Neuronal stem cell (in vitro differentiated cells): ENCODE measurements at regions not wholly inside any gene's neighbourhood (a gene's known extent, or its start where the extent isn't known, plus 50 kb on each side); places are given as distances from the start of the nearest gene placed in this dataset.

Source experiments
- DNase-seq: peaks from one replicate; pipeline ENCODE4 v3.0.0-alpha.2; 2013; ENCODE audit warnings: low spot score
- H2AFZ ChIP-seq: one replicate; pipeline ENCODE4 v1.6.1; 2013; ENCODE audit warnings: mild to moderate bottlenecking, low read length, inconsistent platforms
- H2AK5ac ChIP-seq: 2 replicates; pipeline ENCODE4 v1.6.1; 2013; ENCODE audit warnings: low read depth, mild to moderate bottlenecking, inconsistent platforms, low read length, moderate library complexity, mixed read lengths
- H2BK120ac ChIP-seq: 2 replicates; pipeline ENCODE4 v1.6.1; 2013; ENCODE audit warnings: low read depth, mild to moderate bottlenecking, inconsistent platforms, low read length, moderate library complexity, mixed read lengths
- H2BK12ac ChIP-seq: one replicate; pipeline ENCODE4 v1.6.1; 2013; ENCODE audit warnings: low read length, inconsistent platforms
- H2BK15ac ChIP-seq: 2 replicates; pipeline ENCODE4 v1.6.1; 2013; ENCODE audit warnings: mild to moderate bottlenecking, low read length, inconsistent platforms, mixed read lengths
- H2BK5ac ChIP-seq: one replicate; pipeline ENCODE4 v1.6.1; 2013; ENCODE audit warnings: inconsistent platforms, mild to moderate bottlenecking, low read length, moderate library complexity
- H3K14ac ChIP-seq: one replicate; pipeline ENCODE4 v1.6.1; 2013; ENCODE audit warnings: low read length, inconsistent platforms
- H3K18ac ChIP-seq: 2 replicates; pipeline ENCODE4 v1.6.1; 2013; ENCODE audit warnings: low read length, inconsistent platforms
- H3K23ac ChIP-seq: 2 replicates; pipeline ENCODE4 v1.6.1; 2013; ENCODE audit warnings: low read depth, mild to moderate bottlenecking, mixed read lengths, low read length, inconsistent platforms; ENCODE audit not compliant: poor library complexity
- H3K27ac ChIP-seq: replicated peaks from 3 replicates; pipeline ENCODE4 v1.5.1; 2013; ENCODE audit warnings: low read length, inconsistent platforms
- H3K27me3 ChIP-seq, 3 experiments: 2 replicates each; pipeline ENCODE4 v1.6.1; 2013; ENCODE audit warnings: low read length in 3 of 3, mild to moderate bottlenecking in 2 of 3, inconsistent platforms in 1 of 3, low read depth in 1 of 3, mixed read lengths in 1 of 3, moderate library complexity in 1 of 3; ENCODE audit not compliant: control insufficient read depth in 3 of 3, insufficient read depth in 3 of 3
- H3K36me3 ChIP-seq, 2 donors: replicated peaks in 1 of 2; 2 replicates each; pipeline ENCODE4 v1.6.1; 2013; ENCODE audit warnings: low read length in 2 of 2; ENCODE audit not compliant: control insufficient read depth in 2 of 2, insufficient read depth in 2 of 2
- H3K4ac ChIP-seq: 2 replicates; pipeline ENCODE4 v1.6.1; 2013; ENCODE audit warnings: inconsistent platforms, mild to moderate bottlenecking, low read length, moderate library complexity
- H3K4me1 ChIP-seq, 2 donors: 1 replicate in 1 of 2; 2 replicates in 1 of 2; pipeline ENCODE4 v1.6.1; 2013; ENCODE audit warnings: low read length in 2 of 2, low read depth in 1 of 2; ENCODE audit not compliant: control insufficient read depth in 2 of 2, insufficient read depth in 1 of 2
- H3K4me2 ChIP-seq: one replicate; pipeline ENCODE4 v1.6.1; 2013; ENCODE audit warnings: mild to moderate bottlenecking, low read length, inconsistent platforms; ENCODE audit not compliant: insufficient read depth, poor library complexity, severe bottlenecking
- H3K4me3 ChIP-seq, 2 donors: 2 replicates each; pipeline ENCODE4 v1.5.1; 2013; ENCODE audit warnings: low read length in 2 of 2, mild to moderate bottlenecking in 2 of 2, inconsistent platforms in 1 of 2, moderate library complexity in 1 of 2
- H3K79me1 ChIP-seq: one replicate; pipeline ENCODE4 v1.6.1; 2013; ENCODE audit warnings: low read depth, mild to moderate bottlenecking, inconsistent platforms, low read length, moderate library complexity
- H3K9ac ChIP-seq: one replicate; pipeline ENCODE4 v1.6.1; 2013; ENCODE audit warnings: mild to moderate bottlenecking, low read depth, low read length, inconsistent platforms; ENCODE audit not compliant: poor library complexity
- H3K9me3 ChIP-seq, 2 donors: replicated peaks in 1 of 2; 2 replicates each; pipeline versions ENCODE3 to v1.6.1; 2013; ENCODE audit warnings: low read length in 2 of 2, mild to moderate bottlenecking in 2 of 2, inconsistent platforms in 1 of 2, low read depth in 1 of 2, mixed read lengths in 1 of 2, moderate library complexity in 1 of 2; ENCODE audit not compliant: control insufficient read depth in 2 of 2, insufficient read depth in 1 of 2
- H4K8ac ChIP-seq: one replicate; pipeline ENCODE4 v1.6.1; 2013; ENCODE audit warnings: low read depth, mild to moderate bottlenecking, inconsistent platforms, low read length, moderate library complexity
- H4K91ac ChIP-seq: one replicate; pipeline ENCODE4 v1.6.1; 2013; ENCODE audit warnings: low read length, low read depth, mild to moderate bottlenecking, inconsistent platforms; ENCODE audit not compliant: poor library complexity
- WGBS, 2 donors: extraction: QIAGEN DNeasy Blood & Tissue Kit; methylation state at CpG; one replicate each; pipeline ENCODE4 v1.1.7; 2013; ENCODE audit warnings: missing lambda C conversion rate in 2 of 2, mixed read lengths in 1 of 2; ENCODE audit not compliant: insufficient read length in 2 of 2, insufficient replicate concordance in 1 of 2; ENCODE audit errors: extremely low coverage in 2 of 2; 5-methylcytosine and 5-hydroxymethylcytosine counted together

DNA sequence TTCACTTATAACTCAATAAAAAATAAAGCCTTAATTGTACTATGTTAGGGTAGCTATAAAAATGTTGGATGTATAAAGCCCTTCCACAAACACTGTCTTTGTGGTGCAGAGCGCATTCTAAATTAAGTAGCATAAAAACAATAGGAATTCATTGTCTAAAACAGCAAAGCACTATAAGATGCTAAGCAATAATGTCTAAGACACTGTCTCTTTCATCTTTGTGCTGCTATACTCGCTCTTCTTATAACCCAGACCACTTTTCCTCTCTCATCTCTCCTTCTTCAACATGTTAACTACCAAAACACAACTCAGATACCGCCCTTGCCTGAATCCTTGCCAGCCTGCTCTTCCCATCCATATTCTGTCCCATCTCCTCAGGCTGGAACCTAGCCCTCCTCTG, 170.0 kb downstream of the CENPC start:
- no peaks in the 10 kb centered on the region for H3K4me1 ChIP-seq
- DNase-seq: no peak
- H3K4me3 ChIP-seq: no peak overlapping the region
- H4K8ac ChIP-seq: no peak overlapping the region
- no CpG with 5 or more reads among the region's 3 CpGs for WGBS, 2 donors
- H3K27ac ChIP-seq: no peak overlapping the region
- no peak overlapping the region for H2BK5ac ChIP-seq
- H3K18ac ChIP-seq: no peak overlapping the region
- H3K36me3 ChIP-seq: no peaks in the 10 kb centered on the region
- H3K23ac ChIP-seq: no peak overlapping the region
- no peak overlapping the region for H3K14ac ChIP-seq
- no peak overlapping the region for H3K4ac ChIP-seq
- no peaks in the 10 kb centered on the region for H3K27me3 ChIP-seq
- no peak overlapping the region for H2BK120ac ChIP-seq
- H3K9ac ChIP-seq: no peak overlapping the region
- no peaks in the 10 kb centered on the region for H3K9me3 ChIP-seq
- H2BK15ac ChIP-seq: no peak overlapping the region
- H3K4me2 ChIP-seq: no peak overlapping the region
- no peak overlapping the region for H4K91ac ChIP-seq
- no peak overlapping the region for H2BK12ac ChIP-seq
- H2AFZ ChIP-seq: no peak overlapping the region
- H3K79me1 ChIP-seq: no peaks in the 10 kb centered on the region
- H2AK5ac ChIP-seq: no peak overlapping the region

DNA sequence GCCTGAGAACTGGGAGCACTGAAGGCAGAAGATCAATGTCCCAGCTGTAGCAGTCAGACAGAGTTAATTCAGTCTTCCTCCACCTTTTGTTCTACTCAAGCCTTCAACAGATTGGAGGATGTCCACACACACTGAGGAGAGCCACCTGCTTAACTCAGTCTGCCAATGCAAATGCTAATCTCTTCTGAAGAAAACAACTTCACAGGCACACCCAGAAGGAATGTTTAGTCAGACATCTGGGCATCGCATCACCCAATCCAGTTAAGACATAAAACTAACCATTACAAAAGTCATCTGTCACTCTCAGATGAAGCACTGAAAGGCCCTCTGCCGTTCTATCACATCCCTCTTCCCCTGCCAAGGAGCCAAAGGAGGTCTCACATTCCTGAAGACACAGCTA, 173.7 kb downstream of the CENPC start:
- no peak overlapping the region for H3K4ac ChIP-seq
- WGBS, 2 donors: no CpG with 5 or more reads among the region's 2 CpGs

GRCh38 chr4:67366311-67366861, 178.9 kb downstream of the CENPC start:
- H2AK5ac ChIP-seq: no peak overlapping the region
- no peak overlapping the region for H2BK12ac ChIP-seq
- no peaks in the 10 kb centered on the region for H3K79me1 ChIP-seq
- H3K23ac ChIP-seq: no peak overlapping the region
- H3K4me3 ChIP-seq: no peak overlapping the region
- H2BK5ac ChIP-seq: no peak overlapping the region
- H3K4me1 ChIP-seq: no peaks in the 10 kb centered on the region
- no peak overlapping the region for H3K14ac ChIP-seq
- WGBS, 2 donors: no CpG with 5 or more reads among the region's 3 CpGs
- no peak overlapping the region for H3K4ac ChIP-seq
- DNase-seq: no peak
- no peak overlapping the region for H2BK120ac ChIP-seq
- H4K91ac ChIP-seq: no peak overlapping the region
- H2BK15ac ChIP-seq: no peak overlapping the region
- H3K9me3 ChIP-seq: no peaks in the 10 kb centered on the region
- H3K9ac ChIP-seq: no peak overlapping the region
- H4K8ac ChIP-seq: no peak overlapping the region
- no peaks in the 10 kb centered on the region for H3K27me3 ChIP-seq
- no peak overlapping the region for H3K18ac ChIP-seq
- H3K27ac ChIP-seq: no peak overlapping the region
- no peak overlapping the region for H3K4me2 ChIP-seq
- no peak overlapping the region for H2AFZ ChIP-seq
- no peaks in the 10 kb centered on the region for H3K36me3 ChIP-seq

More for the DNA sequence above, 173.7 kb downstream of the CENPC start:
- DNase-seq: no peak
- no peaks in the 10 kb centered on the region for H3K27me3 ChIP-seq
- no peak overlapping the region for H2BK12ac ChIP-seq
- no peak overlapping the region for H4K8ac ChIP-seq
- H3K36me3 ChIP-seq: no peaks in the 10 kb centered on the region
- H3K9ac ChIP-seq: no peak overlapping the region
- H2AFZ ChIP-seq: no peak overlapping the region
- no peaks in the 10 kb centered on the region for H3K79me1 ChIP-seq
- no peak overlapping the region for H2BK120ac ChIP-seq
- no peak overlapping the region for H2BK15ac ChIP-seq
- no peak overlapping the region for H3K14ac ChIP-seq
- no peak overlapping the region for H2AK5ac ChIP-seq
- H3K18ac ChIP-seq: no peak overlapping the region
- no peak overlapping the region for H3K4me3 ChIP-seq
- no peak overlapping the region for H3K23ac ChIP-seq
- H3K27ac ChIP-seq: no peak overlapping the region
- H4K91ac ChIP-seq: no peak overlapping the region
- no peaks in the 10 kb centered on the region for H3K4me1 ChIP-seq
- H2BK5ac ChIP-seq: no peak overlapping the region
- H3K9me3 ChIP-seq: no peaks in the 10 kb centered on the region
- H3K4me2 ChIP-seq: no peak overlapping the region

DNA sequence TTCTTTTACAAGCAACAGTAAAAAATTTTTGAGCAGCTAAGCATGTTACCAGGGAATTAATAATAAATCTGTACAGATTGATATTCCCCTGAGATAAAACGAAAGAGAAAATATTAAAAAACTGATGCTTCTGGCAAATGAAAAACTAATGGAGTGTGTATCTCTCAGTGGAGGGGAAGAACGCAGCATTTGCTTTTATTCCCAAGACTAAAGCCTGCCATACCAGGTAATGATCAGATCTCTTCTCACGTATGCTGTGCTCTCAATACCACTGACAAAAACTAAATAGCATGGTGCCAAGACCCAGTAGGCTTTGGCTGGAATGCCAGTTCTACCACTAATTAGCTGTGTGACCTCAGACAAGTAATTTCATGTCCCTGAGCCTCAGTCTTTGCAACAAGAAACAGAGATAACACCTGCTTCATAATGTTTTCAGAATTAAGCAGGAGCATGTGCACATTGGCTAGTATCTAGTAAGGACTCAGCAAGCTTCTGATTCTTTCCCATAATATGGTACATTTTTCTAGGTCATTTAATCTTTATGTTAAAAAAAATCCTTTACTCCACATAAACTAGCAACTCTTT, 179.6 kb downstream of the CENPC start:
- no peak overlapping the region for H2AFZ ChIP-seq
- H3K27me3 ChIP-seq: no peaks in the 10 kb centered on the region
- H3K27ac ChIP-seq: no peak overlapping the region
- no peak overlapping the region for H3K9ac ChIP-seq
- no peak overlapping the region for H4K91ac ChIP-seq
- H3K79me1 ChIP-seq: no peaks in the 10 kb centered on the region
- no peak overlapping the region for H3K14ac ChIP-seq
- H2BK15ac ChIP-seq: no peak overlapping the region
- H3K18ac ChIP-seq: no peak overlapping the region
- H2BK12ac ChIP-seq: no peak overlapping the region
- no CpG with 5 or more reads among the region's 3 CpGs for WGBS, 2 donors
- H3K23ac ChIP-seq: no peak overlapping the region
- H3K36me3 ChIP-seq: no peaks in the 10 kb centered on the region
- no peak overlapping the region for H4K8ac ChIP-seq
- H3K4me2 ChIP-seq: no peak overlapping the region
- H2BK120ac ChIP-seq: no peak overlapping the region
- no peaks in the 10 kb centered on the region for H3K4me1 ChIP-seq
- H2BK5ac ChIP-seq: no peak overlapping the region
- H3K9me3 ChIP-seq: no peaks in the 10 kb centered on the region
- no peak overlapping the region for H3K4me3 ChIP-seq
- no peak overlapping the region for H2AK5ac ChIP-seq
- DNase-seq: no peak
- no peak overlapping the region for H3K4ac ChIP-seq
